PC-3 (cell line): ENCODE measurements at regions not wholly inside any gene's neighbourhood (a gene's known extent, or its start where the extent isn't known, plus 50 kb on each side); places are given as distances from the start of the nearest gene placed in this dataset.

Experiments
- EZH2phosphoT487 ChIP-seq: fragments of 300-600 bp; sonication (generic); IDR thresholded peaks from 2 replicates; pipeline ENCODE4 v1.6.1; 2018; ENCODE audit warnings: mild to moderate bottlenecking, antibody characterized with exemption, low read length, borderline replicate concordance
- TF ChIP-seq, protein P1 (sequence below): fragments of 300-600 bp; sonication (generic); conservative IDR thresholded peaks from 2 replicates; pipeline ENCODE4 v1.5.1; 2017; ENCODE audit warnings: antibody characterized with exemption, low read depth, mild to moderate bottlenecking, low read length

- TF ChIP-seq, protein P1, sequence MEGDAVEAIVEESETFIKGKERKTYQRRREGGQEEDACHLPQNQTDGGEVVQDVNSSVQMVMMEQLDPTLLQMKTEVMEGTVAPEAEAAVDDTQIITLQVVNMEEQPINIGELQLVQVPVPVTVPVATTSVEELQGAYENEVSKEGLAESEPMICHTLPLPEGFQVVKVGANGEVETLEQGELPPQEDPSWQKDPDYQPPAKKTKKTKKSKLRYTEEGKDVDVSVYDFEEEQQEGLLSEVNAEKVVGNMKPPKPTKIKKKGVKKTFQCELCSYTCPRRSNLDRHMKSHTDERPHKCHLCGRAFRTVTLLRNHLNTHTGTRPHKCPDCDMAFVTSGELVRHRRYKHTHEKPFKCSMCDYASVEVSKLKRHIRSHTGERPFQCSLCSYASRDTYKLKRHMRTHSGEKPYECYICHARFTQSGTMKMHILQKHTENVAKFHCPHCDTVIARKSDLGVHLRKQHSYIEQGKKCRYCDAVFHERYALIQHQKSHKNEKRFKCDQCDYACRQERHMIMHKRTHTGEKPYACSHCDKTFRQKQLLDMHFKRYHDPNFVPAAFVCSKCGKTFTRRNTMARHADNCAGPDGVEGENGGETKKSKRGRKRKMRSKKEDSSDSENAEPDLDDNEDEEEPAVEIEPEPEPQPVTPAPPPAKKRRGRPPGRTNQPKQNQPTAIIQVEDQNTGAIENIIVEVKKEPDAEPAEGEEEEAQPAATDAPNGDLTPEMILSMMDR = no peak
- no peak for TF ChIP-seq EZH2phosphoT487
Measured at GRCh38 chr5:174338185-174339010, 292.9 kb downstream of the NSG2 start.
